ENCODE measurements at regions not wholly inside any gene's neighbourhood (a gene's known extent, or its start where the extent isn't known, plus 50 kb on each side); places are given as distances from the start of the nearest gene placed in this dataset.
A peak's percentile ranks its signal among the peaks of the same experiment; 100 is the strongest.
"Not testable (repeated sequence)": the region's sequence is repeated elsewhere in the genome, so short reads cannot be mapped to it uniquely, and the experiment has no call there.

DNA sequence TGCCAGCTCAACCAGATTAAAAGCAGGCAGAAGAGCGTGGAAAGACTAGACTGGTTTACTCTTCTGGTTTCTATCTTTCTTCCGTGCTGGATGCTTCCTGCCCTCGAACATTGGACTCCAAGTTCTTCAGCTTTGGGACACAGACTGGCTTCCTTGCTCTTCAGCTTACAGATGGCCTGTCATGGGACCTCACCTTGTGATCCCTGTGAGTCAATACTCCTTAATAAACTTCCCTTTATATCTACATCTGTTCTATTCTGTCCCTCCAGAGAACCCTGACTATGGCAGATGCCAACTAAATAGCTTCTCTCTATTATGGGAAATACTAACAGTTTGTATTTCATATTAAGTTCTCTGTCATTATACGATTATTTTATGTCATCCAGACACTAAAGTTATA lies 609.1 kb downstream of the LMO7 start:
- DNase-seq = no peak

GRCh38 chr13:76243120-76243519 lies 607.0 kb downstream of the LMO7 start:
- DNase-seq = not testable (repeated sequence)

DNA sequence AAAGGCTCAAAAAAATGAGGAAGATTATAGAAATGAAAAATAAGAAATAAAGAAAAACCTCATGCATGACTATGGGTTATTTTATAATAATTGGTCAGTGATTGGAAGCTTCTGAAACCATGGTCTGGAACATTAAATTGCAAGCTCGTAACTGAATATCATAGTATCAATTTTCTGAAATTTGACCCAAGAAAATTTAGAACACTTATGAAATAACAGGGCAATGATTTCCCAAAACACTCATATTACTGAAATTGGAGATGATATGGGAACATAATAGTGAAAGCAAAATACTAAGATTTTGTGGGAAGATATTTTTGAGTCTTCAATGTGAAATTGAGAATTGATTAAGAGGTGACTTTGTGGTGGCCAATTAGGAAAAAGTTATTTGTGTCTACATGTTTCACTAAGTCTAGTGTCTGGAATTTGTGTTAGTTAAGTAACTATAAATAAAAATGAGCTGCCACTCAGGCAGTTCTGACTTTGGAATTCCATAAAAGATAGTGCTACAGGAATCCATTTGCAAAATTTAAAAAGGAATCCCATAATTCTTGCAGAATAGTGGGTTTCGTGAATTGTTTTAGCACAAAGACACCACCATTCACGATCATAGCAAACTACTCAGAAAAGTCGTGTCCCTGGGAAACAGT lies 603.0 kb downstream of the LMO7 start:
- no peak for DNase-seq

DNA sequence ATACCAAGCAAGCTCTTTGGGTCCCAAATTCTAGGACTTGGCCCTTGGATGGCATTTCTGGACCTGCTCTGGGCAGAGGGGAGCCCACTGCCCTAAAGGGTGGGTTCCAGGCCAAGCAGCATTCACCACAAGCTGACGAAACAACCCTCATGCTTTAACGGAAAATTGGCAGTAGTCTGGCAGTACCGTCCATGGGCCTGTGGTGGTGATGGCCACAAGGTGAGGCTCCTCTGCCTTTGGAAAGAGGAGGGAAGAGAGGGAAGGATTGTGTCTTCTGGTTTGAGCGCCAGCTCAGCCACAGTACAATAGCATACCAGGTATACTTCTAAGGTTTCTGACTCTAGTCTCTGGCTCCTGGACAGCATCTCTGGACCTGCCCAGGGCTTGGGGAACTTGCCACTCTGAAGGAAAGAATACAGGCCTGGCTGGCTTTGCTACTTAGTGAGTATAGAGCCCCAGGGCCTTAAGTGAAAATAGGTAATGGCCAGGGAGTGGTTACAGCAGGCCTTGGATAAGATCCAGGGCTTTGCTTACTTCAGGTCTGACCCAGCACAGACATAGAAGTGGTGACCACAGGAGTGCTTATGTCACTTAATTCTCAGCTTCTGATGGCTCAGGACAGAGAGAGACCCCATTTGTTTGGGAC lies 595.5 kb downstream of the LMO7 start:
- no peak for DNase-seq

- no peak for DNase-seq
Observed at GRCh38 chr13:76229281-76229680, 593.2 kb downstream of the LMO7 start.

DNA sequence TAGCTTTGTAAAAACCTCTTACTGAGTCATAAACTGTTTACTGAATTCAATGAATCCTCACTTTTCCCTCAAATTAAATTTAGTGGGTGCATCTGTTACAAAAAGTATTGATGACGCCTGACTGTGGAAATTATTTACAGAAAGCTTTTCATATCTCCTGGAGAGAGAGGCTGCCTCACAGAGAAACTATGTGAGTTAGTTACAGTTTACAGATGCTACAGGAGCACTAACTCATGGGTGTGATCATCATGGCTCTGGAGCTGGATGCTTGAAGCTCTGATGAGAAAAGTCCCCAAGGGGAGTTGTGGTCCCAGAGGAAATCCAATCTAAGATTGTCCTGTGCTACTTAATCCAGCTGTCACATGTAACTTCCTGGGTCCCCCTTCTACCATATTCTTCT lies 590.8 kb downstream of the LMO7 start:
- DNase-seq = no peak

GRCh38 chr13:76225815-76226489 lies 589.8 kb downstream of the LMO7 start:
- DNase-seq = no peak

DNA sequence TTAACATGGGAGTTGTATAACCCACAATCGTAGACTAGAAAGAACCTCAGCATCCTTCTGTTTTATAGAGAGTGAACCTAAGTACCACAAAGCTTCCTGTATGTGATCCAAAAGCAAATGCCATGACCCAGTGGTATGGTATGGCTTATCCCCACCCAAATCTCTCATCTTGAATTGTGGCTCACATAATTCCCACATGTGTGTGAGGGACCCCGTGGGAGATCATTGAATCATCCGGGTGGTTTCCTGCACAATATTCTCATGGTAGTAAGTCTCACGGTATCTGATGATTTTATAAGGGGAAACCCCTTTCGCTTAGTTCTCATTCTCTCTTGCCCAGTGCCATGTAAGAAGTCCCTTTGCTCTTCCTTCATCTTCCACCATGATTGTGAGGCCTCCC lies 587.9 kb downstream of the LMO7 start:
- DNase-seq = no peak

GRCh38 chr13:76223565-76223964 lies 587.4 kb downstream of the LMO7 start:
- no peak for DNase-seq

DNA sequence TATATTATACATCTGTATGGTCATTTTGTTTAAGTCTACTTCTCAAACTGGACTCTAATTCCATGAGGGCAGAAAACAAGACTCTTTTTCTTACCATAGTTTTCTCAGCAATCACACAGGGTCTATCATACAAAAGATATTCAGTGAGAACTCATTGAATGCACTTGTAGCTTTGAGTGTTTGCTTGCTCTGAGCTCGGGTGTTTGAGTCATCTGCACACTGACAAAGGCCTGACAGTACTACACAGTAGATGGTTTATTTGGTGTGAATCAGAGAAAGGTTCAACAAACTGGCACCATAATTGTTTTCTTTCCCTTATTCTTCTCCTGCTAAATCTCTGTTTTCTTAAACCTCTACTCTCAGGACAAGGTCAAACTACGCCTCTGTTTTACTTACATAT lies 586.4 kb downstream of the LMO7 start:
- DNase-seq = peak; percentile 69

GRCh38 chr13:76216729-76217128 lies 580.6 kb downstream of the LMO7 start:
- no peak for DNase-seq

GRCh38 chr13:76214001-76214400 lies 577.9 kb downstream of the LMO7 start:
- DNase-seq = no peak

- no peak for DNase-seq
Observed at GRCh38 chr13:76213423-76213904, 577.3 kb downstream of the LMO7 start.

DNA sequence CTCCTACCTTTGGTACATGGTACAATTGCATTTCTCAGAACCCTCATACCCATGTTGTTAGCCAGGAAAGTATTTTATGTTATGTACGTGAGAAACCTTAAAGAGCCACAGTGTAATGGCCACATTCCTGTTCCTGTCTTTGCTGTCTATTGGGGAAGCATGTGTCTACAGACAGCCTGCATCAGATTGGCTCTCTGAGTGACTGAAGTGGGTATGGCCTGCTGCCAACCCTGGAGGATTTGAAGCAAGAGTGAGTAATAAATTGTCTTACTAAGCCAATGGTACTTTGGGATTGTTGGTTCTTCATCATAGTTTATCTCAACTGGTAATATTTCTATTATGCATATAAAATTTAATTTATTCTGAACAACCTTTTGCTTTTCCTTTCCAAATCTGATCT lies 574.1 kb downstream of the LMO7 start:
- DNase-seq = no peak

DNA sequence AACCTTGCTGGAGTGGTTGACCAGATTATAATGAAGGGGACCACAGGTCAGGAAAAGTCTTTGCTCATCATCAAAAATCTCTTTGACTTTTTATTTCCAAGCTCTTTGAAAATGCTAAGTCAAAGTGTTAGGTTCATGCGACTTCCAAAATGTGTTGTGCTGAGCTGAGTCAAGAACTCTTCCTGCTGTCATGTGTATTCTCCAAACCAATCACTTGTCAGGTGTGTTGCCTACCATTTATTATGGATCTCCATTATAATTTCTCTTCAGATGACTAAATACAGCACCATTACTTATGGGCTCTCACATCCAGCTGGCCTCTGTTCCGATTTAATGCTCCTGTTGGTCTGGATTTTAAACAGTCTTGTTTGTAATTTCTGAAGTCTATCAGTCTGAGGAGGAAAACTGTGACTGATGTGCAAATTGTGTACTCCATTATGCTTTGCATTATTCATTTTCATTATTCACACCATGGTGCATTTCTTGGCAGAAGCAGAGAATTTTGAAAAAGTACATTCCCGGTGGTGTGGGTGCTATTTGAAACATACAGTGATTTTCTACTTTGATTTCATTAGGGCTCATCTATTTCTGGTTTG lies 562.5 kb downstream of the LMO7 start:
- DNase-seq = no peak

DNA sequence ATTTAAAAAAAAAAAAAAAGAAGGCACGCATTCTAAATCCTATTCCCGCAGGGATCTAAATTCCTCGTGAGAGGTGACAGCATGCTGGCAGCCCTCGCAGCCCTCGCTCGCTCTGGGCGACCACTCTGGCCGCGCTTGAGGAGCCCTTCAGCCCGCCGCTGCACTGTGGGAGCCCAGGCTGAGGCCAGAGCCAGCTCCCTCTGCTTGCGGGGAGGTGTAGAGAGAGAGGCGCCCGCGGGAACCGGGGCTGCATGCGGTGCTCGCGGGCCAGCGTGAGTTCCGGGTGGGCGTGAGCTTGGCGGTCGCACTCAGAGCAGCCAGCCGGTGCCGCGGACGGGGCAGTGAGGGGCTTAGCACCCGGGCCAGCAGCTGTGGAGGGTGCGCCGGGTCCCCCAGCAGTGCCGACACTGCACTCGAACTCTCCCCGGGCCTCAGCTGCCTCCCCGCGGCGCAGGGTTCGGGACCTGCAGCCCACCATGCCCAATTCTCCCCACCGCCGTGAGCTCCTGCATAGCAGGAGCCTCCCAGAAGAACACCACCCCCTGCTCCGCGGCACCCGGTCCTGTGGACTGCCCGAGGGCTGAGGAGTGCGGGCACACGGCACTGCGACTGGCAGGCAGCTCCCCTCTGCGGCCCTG lies 553.9 kb downstream of the LMO7 start:
- no peak for DNase-seq

GRCh38 chr13:76175961-76176725 lies 540.0 kb downstream of the LMO7 start:
- no peak for DNase-seq

DNA sequence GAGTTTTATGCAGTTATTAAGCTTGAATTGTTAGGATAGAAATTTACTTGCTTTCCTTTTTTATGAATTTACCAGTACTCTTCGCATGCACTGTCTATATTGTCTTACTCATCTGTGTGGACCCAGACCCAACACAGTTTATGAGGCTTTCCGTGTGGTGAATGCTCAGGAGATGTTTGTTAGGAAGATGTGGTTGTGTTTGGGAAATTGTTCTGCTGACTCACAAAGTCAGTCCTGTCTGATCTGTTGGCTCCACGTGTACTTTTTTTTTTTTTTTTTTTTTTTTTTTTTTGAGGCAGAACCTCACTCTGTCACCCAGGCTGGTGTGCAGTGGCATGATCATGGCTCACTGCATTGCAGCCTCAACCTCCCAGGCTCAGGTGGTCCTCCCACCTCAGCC lies 532.5 kb downstream of the LMO7 start:
- no peak for DNase-seq

DNA sequence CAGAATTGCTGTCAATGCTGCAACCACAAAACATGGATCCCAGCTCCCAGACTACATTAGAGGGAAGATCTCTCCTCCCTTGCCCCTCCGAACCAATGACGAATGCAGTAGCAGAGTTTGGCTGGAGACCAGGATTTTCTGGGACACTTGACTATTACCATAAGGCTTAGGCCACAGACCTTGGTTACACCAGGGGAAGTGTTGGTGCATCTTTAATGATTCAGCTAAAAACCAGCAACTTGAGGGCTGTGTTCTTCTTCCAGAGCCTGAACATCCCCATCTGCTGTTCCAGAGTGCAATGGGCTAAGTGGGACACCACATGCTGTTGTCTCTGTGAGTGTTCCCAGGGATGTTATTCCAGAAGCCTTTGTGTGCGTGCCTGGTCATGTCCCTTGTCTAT lies 528.2 kb downstream of the LMO7 start:
- peak; percentile 13 for DNase-seq

GRCh38 chr13:76163761-76164160 lies 527.6 kb downstream of the LMO7 start:
- DNase-seq = no peak

- DNase-seq = no peak
Observed at GRCh38 chr13:76160961-76161925, 525.1 kb downstream of the LMO7 start.
